ENCODE measurements at regions not wholly inside any gene's neighbourhood (a gene's known extent, or its start where the extent isn't known, plus 50 kb on each side); places are given as distances from the start of the nearest gene placed in this dataset.
"Not testable (repeated sequence)": the region's sequence is repeated elsewhere in the genome, so short reads cannot be mapped to it uniquely, and the experiment has no call there.

- no peak for DNase-seq
Measured at GRCh38 chr3:89946884-89947283, 839.5 kb downstream of the EPHA3 start.

- DNase-seq: no peak
Measured at GRCh38 chr3:89947337-89947954, 840.0 kb downstream of the EPHA3 start.

GRCh38 chr3:89948008-89948407 lies 840.6 kb downstream of the EPHA3 start:
- DNase-seq: no peak

- no peak for DNase-seq
Measured at GRCh38 chr3:89950772-89951171, 843.4 kb downstream of the EPHA3 start.

GRCh38 chr3:89954137-89954536 lies 846.7 kb downstream of the EPHA3 start:
- DNase-seq: no peak

GRCh38 chr3:89955156-89955555 lies 847.7 kb downstream of the EPHA3 start:
- no peak for DNase-seq

GRCh38 chr3:89957451-89957850 lies 850.0 kb downstream of the EPHA3 start:
- no peak for DNase-seq

- DNase-seq: not testable (repeated sequence)
Measured at GRCh38 chr3:89958163-89958562, 850.7 kb downstream of the EPHA3 start.

GRCh38 chr3:89964347-89964746 lies 856.9 kb downstream of the EPHA3 start:
- DNase-seq: no peak

- DNase-seq: no peak
Measured at GRCh38 chr3:89966877-89967665, 859.6 kb downstream of the EPHA3 start.

- DNase-seq: no peak
Measured at GRCh38 chr3:89971329-89971728, 863.9 kb downstream of the EPHA3 start.

- no peak for DNase-seq
Measured at GRCh38 chr3:89973156-89973555, 865.7 kb downstream of the EPHA3 start.

GRCh38 chr3:89974903-89975519 lies 867.6 kb downstream of the EPHA3 start:
- no peak for DNase-seq

GRCh38 chr3:89983449-89983848 lies 876.0 kb downstream of the EPHA3 start:
- DNase-seq: no peak

GRCh38 chr3:90005281-90005847 lies 897.9 kb downstream of the EPHA3 start:
- DNase-seq: no peak

- peak; percentile 65 for DNase-seq
Measured at GRCh38 chr3:90007778-90008499, 900.5 kb downstream of the EPHA3 start.

- DNase-seq: no peak
Measured at GRCh38 chr3:90010341-90010740, 902.9 kb downstream of the EPHA3 start.

GRCh38 chr3:90011131-90011530 lies 903.7 kb downstream of the EPHA3 start:
- DNase-seq: no peak

GRCh38 chr3:90011596-90011995 lies 904.2 kb downstream of the EPHA3 start:
- DNase-seq: no peak

- DNase-seq: no peak
Measured at GRCh38 chr3:90011996-90012395, 904.6 kb downstream of the EPHA3 start.

- no peak for DNase-seq
Measured at GRCh38 chr3:90015688-90016356, 908.4 kb downstream of the EPHA3 start.

GRCh38 chr3:90016555-90016954 lies 909.1 kb downstream of the EPHA3 start:
- no peak for DNase-seq

- DNase-seq: no peak
Measured at GRCh38 chr3:90018779-90019178, 911.4 kb downstream of the EPHA3 start.
